HG03354 (cell line): ENCODE measurements at regions not wholly inside any gene's neighbourhood (a gene's known extent, or its start where the extent isn't known, plus 50 kb on each side); places are given as distances from the start of the nearest gene placed in this dataset.
"Not testable (repeated sequence)": the region's sequence is repeated elsewhere in the genome, so short reads cannot be mapped to it uniquely, and the experiment has no call there.

ENCODE experiments used
- ATAC-seq: cut with Tn5 transposase; IDR thresholded peaks from one replicate; pipeline ENCODE4 v1.9.1; 2021; ENCODE audit warnings: mild to moderate bottlenecking; ENCODE audit not compliant: unreplicated experiment, poor library complexity, severe bottlenecking

- ATAC-seq = no peak
These were observed 632.9 kb downstream of the EPHA3 start for GRCh38 chr3:89740080-89740880.

DNA sequence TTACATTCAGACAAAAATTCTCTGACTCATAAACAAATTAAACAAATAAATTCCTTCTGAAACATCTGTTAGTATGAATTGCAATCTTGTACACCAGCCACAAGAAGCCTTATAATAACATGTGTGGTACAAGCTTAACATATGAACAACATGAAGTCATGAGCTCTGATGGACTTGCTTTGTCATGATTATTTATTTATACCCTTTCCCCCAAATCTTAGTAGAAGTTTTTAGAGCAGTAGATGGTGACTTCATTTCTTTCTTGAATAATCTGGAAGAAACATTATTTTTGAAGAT lies 633.4 kb downstream of the EPHA3 start:
- ATAC-seq = no peak

- ATAC-seq = no peak
These were observed 635.1 kb downstream of the EPHA3 start for GRCh38 chr3:89742546-89742945.

- ATAC-seq = not testable (repeated sequence)
These were observed 640.3 kb downstream of the EPHA3 start for GRCh38 chr3:89747541-89748278.

GRCh38 chr3:89762405-89762804 lies 655.0 kb downstream of the EPHA3 start:
- no peak for ATAC-seq

- no peak for ATAC-seq
These were observed 676.0 kb downstream of the EPHA3 start for GRCh38 chr3:89783341-89783927.

DNA sequence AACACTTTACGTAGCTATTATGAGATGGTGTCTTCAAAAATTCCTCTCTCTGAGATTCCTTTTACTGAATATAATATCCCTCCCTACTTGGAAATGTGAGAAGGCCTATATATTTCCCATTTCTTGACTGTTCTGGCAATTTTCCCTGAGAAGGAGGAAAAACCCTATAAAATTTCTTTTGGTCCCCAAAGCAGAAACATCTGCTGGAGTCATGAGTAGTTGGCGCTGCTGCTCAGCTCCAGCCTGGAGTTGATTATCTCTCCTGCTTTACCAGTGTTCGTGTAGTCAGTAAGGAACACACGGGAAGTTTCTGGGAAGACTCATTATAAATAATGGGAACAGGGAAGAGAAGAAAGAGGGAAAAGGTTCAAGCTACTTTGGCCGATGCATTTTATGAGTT lies 680.1 kb downstream of the EPHA3 start:
- no peak for ATAC-seq

GRCh38 chr3:89787979-89788378 lies 680.6 kb downstream of the EPHA3 start:
- no peak for ATAC-seq

DNA sequence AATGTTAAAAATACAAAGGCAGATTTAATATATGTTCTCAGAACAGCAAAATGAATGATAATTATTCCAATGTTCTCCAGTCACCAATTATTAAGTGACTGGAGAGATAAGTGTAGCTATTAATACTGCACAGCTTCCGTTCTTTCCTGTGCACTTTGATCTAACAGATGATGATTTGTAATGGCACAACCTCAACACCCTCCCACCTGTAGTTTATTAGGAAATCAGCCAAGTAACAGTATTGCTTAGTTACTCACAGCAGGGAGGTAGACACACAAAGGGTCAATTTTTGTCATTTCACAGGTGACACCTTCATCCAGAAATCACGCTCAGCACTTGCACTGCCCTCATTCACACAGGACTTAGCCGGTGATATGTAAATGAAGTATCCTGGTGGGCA lies 688.1 kb downstream of the EPHA3 start:
- ATAC-seq = no peak

- no peak for ATAC-seq
These were observed 695.5 kb downstream of the EPHA3 start for GRCh38 chr3:89802881-89803280.

- ATAC-seq = no peak
These were observed 696.3 kb downstream of the EPHA3 start for GRCh38 chr3:89803711-89804110.

DNA sequence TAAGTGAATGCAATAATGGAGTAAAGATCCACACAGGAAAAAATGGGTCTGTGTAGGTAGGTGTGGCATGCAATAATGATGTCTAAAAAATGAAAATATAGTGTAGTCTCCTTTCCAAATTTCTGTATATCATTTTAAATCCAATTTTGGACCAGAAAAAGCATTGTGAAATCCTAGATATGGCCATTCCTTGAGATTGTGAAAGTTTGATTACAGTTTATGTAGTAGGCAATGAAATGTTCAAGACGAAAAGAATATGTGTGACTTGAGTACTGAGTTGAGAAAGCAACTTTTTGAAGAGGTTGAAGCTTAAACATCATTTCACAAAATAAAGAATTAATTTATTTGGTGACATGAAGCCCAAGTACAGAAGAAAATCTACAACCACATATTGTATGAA lies 698.7 kb downstream of the EPHA3 start:
- ATAC-seq = no peak

- ATAC-seq = no peak
These were observed 701.3 kb downstream of the EPHA3 start for GRCh38 chr3:89808680-89809197.

DNA sequence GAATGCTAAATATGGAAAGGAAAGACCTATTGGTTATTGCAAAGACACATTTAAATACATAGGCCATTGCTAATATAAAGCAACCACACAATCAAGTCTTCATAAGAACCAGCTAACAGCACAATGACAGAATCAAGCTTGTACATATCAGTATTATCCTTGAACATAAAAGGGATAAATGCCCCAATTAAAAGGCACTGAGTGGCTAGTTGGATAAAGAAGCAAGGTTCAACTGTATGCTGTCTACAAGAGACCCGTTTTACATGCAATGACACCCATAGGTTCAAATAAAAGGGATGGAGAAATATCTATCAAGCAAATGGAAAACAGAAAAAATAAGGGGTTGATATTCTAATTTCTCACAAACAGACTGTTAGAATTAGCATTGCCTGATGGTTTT lies 706.1 kb downstream of the EPHA3 start:
- no peak for ATAC-seq

GRCh38 chr3:89841041-89841440 lies 733.6 kb downstream of the EPHA3 start:
- no peak for ATAC-seq

- no peak for ATAC-seq
These were observed 737.6 kb downstream of the EPHA3 start for GRCh38 chr3:89845053-89845452.

- no peak for ATAC-seq
These were observed 740.5 kb downstream of the EPHA3 start for GRCh38 chr3:89847955-89848354.

- no peak for ATAC-seq
These were observed 744.7 kb downstream of the EPHA3 start for GRCh38 chr3:89851974-89852621.

- ATAC-seq = no peak
These were observed 752.3 kb downstream of the EPHA3 start for GRCh38 chr3:89859757-89860156.

GRCh38 chr3:89867286-89867685 lies 759.9 kb downstream of the EPHA3 start:
- ATAC-seq = no peak
